ENCODE measurements at regions not wholly inside any gene's neighbourhood (a gene's known extent, or its start where the extent isn't known, plus 50 kb on each side); places are given as distances from the start of the nearest gene placed in this dataset.

DNA sequence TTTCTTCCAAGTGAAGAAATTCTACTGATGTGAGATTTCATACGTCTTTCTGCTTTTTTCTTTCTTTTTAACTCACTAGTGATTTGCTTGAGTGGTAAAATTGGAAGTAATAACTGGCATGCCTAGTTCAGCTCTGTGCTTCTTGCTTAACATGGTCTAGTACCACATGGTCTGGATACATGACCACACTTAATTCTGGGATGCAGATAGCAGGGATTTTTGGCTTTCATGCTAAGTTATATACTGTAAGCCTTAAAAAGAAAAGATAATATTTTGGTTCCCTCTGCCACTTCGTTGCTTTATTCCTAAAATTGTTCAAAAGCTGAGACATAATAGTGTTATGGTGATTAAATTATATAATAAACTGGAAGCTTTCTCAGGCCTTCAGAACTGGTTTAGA is 174.3 kb downstream of the OXSM start:
- TF ChIP-seq, protein P1, sequence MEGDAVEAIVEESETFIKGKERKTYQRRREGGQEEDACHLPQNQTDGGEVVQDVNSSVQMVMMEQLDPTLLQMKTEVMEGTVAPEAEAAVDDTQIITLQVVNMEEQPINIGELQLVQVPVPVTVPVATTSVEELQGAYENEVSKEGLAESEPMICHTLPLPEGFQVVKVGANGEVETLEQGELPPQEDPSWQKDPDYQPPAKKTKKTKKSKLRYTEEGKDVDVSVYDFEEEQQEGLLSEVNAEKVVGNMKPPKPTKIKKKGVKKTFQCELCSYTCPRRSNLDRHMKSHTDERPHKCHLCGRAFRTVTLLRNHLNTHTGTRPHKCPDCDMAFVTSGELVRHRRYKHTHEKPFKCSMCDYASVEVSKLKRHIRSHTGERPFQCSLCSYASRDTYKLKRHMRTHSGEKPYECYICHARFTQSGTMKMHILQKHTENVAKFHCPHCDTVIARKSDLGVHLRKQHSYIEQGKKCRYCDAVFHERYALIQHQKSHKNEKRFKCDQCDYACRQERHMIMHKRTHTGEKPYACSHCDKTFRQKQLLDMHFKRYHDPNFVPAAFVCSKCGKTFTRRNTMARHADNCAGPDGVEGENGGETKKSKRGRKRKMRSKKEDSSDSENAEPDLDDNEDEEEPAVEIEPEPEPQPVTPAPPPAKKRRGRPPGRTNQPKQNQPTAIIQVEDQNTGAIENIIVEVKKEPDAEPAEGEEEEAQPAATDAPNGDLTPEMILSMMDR (conservative IDR thresholded peaks at IDR 0.05; ENCODE audit: low read depth, low read length): no peak
- DNase-seq (ENCODE audit: low read depth): no peak
- H3K4me3 ChIP-seq (ENCODE audit: low read length): no peak overlapping the region

GRCh38 chr3:25967385-25967784 is 177.5 kb downstream of the OXSM start:
- H3K4me3 ChIP-seq (ENCODE audit: low read length): no peak overlapping the region
- TF ChIP-seq, protein P1 (conservative IDR thresholded peaks at IDR 0.05; ENCODE audit: low read depth, low read length): no peak
- DNase-seq (ENCODE audit: low read depth): no peak

DNA sequence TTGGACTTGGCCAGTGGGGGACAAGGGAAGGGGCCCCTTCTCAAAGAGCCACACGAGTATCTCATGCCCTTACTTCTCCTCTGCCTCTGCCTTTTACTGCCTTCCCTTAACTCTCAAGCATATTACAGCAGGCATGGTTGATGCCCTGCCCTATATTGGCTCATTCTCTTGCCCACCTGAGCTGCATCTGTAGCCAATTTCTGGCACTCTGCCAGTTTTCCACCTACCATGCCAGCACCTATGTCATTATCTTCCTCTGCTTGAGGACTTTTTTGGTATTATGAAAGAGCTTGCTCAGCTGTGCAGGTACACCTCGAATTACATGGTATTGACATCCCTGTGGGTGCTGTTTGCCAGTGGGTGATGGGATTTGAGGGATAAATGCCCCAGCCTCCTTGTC is 181.8 kb downstream of the OXSM start:
- H3K4me3 ChIP-seq (ENCODE audit: low read length): no peak overlapping the region
- TF ChIP-seq, protein P1 (conservative IDR thresholded peaks at IDR 0.05; ENCODE audit: low read depth, low read length): no peak
- DNase-seq (ENCODE audit: low read depth): no peak

DNA sequence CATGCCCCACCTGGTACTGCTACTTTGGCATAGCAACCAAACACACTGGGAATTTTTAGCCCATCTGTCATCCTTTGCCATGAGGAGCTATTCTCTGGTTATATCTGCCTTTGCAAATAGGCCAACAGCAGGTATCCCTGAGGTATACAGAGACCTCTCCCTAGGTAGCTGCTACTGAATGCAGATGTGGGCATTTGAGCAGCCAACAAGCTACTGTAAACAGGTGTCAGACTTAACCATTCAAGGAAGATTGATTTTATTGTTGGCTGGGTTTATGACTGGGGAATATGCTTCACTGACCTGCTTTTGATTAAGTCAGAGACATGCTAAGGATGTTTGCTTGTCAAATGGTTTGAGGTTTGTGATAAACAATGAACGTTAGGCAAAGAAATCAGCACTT is 183.2 kb downstream of the OXSM start:
- no peak for DNase-seq (ENCODE audit: low read depth)
- H3K4me3 ChIP-seq (ENCODE audit: low read length): no peak overlapping the region
- TF ChIP-seq, protein P1 (conservative IDR thresholded peaks at IDR 0.05; ENCODE audit: low read depth, low read length): no peak

DNA sequence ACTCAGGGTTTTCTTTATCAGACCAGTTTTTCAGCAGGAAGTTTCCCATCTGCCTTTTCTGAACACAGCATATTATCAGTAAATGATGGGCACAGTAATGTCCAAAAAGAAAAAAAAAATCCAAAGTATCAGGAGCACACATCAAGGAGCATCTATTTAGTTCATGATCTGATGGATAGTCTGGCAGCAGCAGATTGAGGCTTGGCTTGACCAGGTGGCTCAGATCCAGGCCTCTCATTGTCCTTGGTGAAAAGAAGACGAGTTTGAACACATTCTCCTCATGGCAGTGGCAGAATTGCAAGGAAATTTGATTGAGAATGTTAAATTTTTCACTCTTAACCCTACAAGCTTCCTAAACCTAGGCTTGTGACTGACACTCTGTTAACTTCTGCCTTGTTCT is 192.9 kb downstream of the OXSM start:
- H3K4me3 ChIP-seq (ENCODE audit: low read length): no peak overlapping the region
- TF ChIP-seq, protein P1 (conservative IDR thresholded peaks at IDR 0.05; ENCODE audit: low read depth, low read length): no peak
- no peak for DNase-seq (ENCODE audit: low read depth)

- no peak for DNase-seq (ENCODE audit: low read depth)
- no peak overlapping the region for H3K4me3 ChIP-seq (ENCODE audit: low read length)
- TF ChIP-seq, protein P1 (conservative IDR thresholded peaks at IDR 0.05; ENCODE audit: low read depth, low read length): no peak
Observed at GRCh38 chr3:25985621-25986020, 195.7 kb downstream of the OXSM start.

DNA sequence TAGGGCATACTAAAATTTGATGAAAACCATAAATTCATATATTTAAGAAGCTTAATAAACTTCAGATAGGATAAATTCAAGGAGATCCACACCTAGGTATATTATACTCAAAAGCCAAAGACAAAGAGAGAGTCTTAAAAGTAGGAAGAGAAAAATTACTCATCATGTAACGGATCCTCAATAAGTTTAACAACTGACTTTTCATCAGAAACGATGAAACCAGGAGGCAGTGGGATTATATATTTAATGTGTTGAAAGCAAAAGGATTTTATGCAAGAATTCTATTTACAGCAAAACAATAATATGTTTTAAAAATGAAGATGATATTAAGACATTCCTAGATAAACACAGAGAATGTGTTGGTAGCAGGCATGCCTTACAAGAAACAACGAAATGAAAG is 202.7 kb downstream of the OXSM start:
- TF ChIP-seq, protein P1 (conservative IDR thresholded peaks at IDR 0.05; ENCODE audit: low read depth, low read length): no peak
- no peak overlapping the region for H3K4me3 ChIP-seq (ENCODE audit: low read length)
- no peak for DNase-seq (ENCODE audit: low read depth)

All from retinal pigment epithelial cell (primary cell).